GM23338 (cell line): ENCODE measurements at regions not wholly inside any gene's neighbourhood (a gene's known extent, or its start where the extent isn't known, plus 50 kb on each side); places are given as distances from the start of the nearest gene placed in this dataset.

Source experiments
- ATAC-seq: fragments of 200-7000 bp; cut with Tn5 transposase; 3 replicates; pipeline ENCODE4 v1.9.1; 2020
- DNase-seq: peaks from one replicate; pipeline ENCODE4 v3.0.0-alpha.2; 2015; ENCODE audit warnings: low spot score
- H2AFZ ChIP-seq: fragments of 200-600 bp; sonication (generic); 2 replicates; pipeline ENCODE4 v1.8.0; 2016; ENCODE audit warnings: antibody characterized with exemption, mild to moderate bottlenecking, moderate library complexity
- H3F3A ChIP-seq: fragments of 200-600 bp; sonication (generic); replicated peaks from 2 replicates; pipeline ENCODE4 v1.8.0; 2017; ENCODE audit warnings: antibody characterized with exemption, mixed run types, low read depth
- H3K27ac ChIP-seq: fragments of 200-600 bp; sonication (generic); 2 replicates; pipeline ENCODE4 v1.6.1; 2016; ENCODE audit warnings: low read depth
- H3K27me3 ChIP-seq: fragments of 200-600 bp; sonication (generic); 2 replicates; pipeline ENCODE4 v1.8.0; 2016; ENCODE audit warnings: mild to moderate bottlenecking, mixed run types, moderate library complexity; ENCODE audit not compliant: insufficient read depth
- H3K36me3 ChIP-seq: fragments of 200-600 bp; sonication (generic); 2 replicates; pipeline ENCODE4 v1.8.0; 2016; ENCODE audit warnings: mild to moderate bottlenecking; ENCODE audit not compliant: insufficient read depth
- H3K4me1 ChIP-seq: fragments of 200-600 bp; sonication (generic); 2 replicates; pipeline ENCODE4 v1.8.0; 2016; ENCODE audit warnings: mild to moderate bottlenecking, moderate library complexity; ENCODE audit not compliant: insufficient read depth
- H3K4me2 ChIP-seq: fragments of 200-600 bp; sonication (generic); 2 replicates; pipeline ENCODE4 v1.7.1; 2017; ENCODE audit warnings: mixed run types
- H3K4me3 ChIP-seq: fragments of 200-600 bp; sonication (generic); 2 replicates; pipeline ENCODE4 v1.6.1; 2016; ENCODE audit warnings: mixed run types
- H3K79me2 ChIP-seq: fragments of 200-600 bp; sonication (generic); replicated peaks from 2 replicates; pipeline ENCODE4 v1.8.0; 2017; ENCODE audit warnings: mild to moderate bottlenecking; ENCODE audit not compliant: insufficient read depth
- H3K9me2 ChIP-seq: fragments of 200-600 bp; sonication (generic); 2 replicates; pipeline ENCODE4 v1.8.0; 2017; ENCODE audit not compliant: insufficient read depth
- H4K20me1 ChIP-seq: fragments of 200-600 bp; sonication (generic); replicated peaks from 2 replicates; pipeline ENCODE4 v1.8.0; 2017; ENCODE audit warnings: mild to moderate bottlenecking; ENCODE audit not compliant: insufficient read depth
- H3K27ac Mint-ChIP-seq: 2 replicates; pipeline ENCODE4 v1.8.0; 2020; ENCODE audit warnings: inconsistent platforms, mild to moderate bottlenecking, moderate library complexity, mixed read lengths
- H3K27me3 Mint-ChIP-seq: 3 replicates; pipeline ENCODE4 v1.8.0; 2022; ENCODE audit warnings: low read depth, mild to moderate bottlenecking, moderate library complexity, mixed read lengths, inconsistent platforms; ENCODE audit not compliant: insufficient read depth, poor library complexity
- H3K36me3 Mint-ChIP-seq: 3 replicates; pipeline ENCODE4 v1.8.0; 2021; ENCODE audit warnings: low read depth, mild to moderate bottlenecking, inconsistent platforms, moderate library complexity, mixed read lengths
- H3K4me1 Mint-ChIP-seq: 3 replicates; pipeline ENCODE4 v1.8.0; 2020; ENCODE audit warnings: mild to moderate bottlenecking, inconsistent platforms, mixed read lengths
- H3K4me3 Mint-ChIP-seq: 3 replicates; pipeline ENCODE4 v1.8.0; 2021; ENCODE audit warnings: moderate library complexity, mild to moderate bottlenecking, inconsistent platforms, mixed read lengths
- H3K9me3 Mint-ChIP-seq: 3 replicates; pipeline ENCODE4 v1.8.0; 2020; ENCODE audit warnings: moderate library complexity, mild to moderate bottlenecking, inconsistent platforms, mixed read lengths
- ETS1 ChIP-seq: IDR thresholded peaks from 2 replicates; pipeline ENCODE4 v1.6.1; 2016; ENCODE audit warnings: antibody characterized with exemption
- EZH2phosphoT487 ChIP-seq: fragments of 200-600 bp; sonication (generic); IDR thresholded peaks from one replicate; pipeline ENCODE4 v1.8.1; 2018; ENCODE audit warnings: antibody characterized with exemption; ENCODE audit not compliant: unreplicated experiment
- JUNB ChIP-seq: IDR thresholded peaks from one replicate; pipeline ENCODE4 v1.6.1; 2016; ENCODE audit warnings: antibody characterized with exemption; ENCODE audit not compliant: unreplicated experiment
- POLR2AphosphoS5 ChIP-seq: IDR thresholded peaks from 2 replicates; pipeline ENCODE4 v1.6.1; 2016; ENCODE audit warnings: antibody characterized with exemption, low read depth
- REST ChIP-seq: IDR thresholded peaks from one replicate; pipeline ENCODE4 v1.6.1; 2018; ENCODE audit warnings: antibody characterized with exemption; ENCODE audit not compliant: unreplicated experiment
- STAT1 ChIP-seq: IDR thresholded peaks from one replicate; pipeline ENCODE4 v1.6.1; 2016; ENCODE audit warnings: antibody characterized with exemption; ENCODE audit not compliant: unreplicated experiment
- ZNF114 ChIP-seq: fragments of 250-450 bp; sonication (Bioruptor Pico); IDR thresholded peaks from 2 replicates; pipeline ENCODE4 v1.5.0; 2020; ENCODE audit warnings: mild to moderate bottlenecking, moderate library complexity
- ZNF331 ChIP-seq: fragments of 250-450 bp; sonication (Bioruptor Pico); IDR thresholded peaks from 2 replicates; pipeline ENCODE4 v1.5.0; 2020; ENCODE audit warnings: low read depth, mild to moderate bottlenecking, moderate library complexity
- ZNF462 ChIP-seq: fragments of 250-450 bp; sonication (Bioruptor Pico); IDR thresholded peaks from 2 replicates; pipeline ENCODE4 v1.5.0; 2020; ENCODE audit warnings: mild to moderate bottlenecking, moderate library complexity

- Histone ChIP-seq H2AFZ (no peak overlapping the region), H3K27ac (no peak overlapping the region), H3K9me2 (no peaks in the 10 kb centered on the region), H3K36me3 (no peaks in the 10 kb centered on the region), H3F3A (no peaks in the 10 kb centered on the region), H3K4me2 (no peak overlapping the region), H3K79me2 (no peaks in the 10 kb centered on the region), H3K27me3 (no peaks in the 10 kb centered on the region), H4K20me1 (no peaks in the 10 kb centered on the region), H3K4me3 (no peak overlapping the region), H3K4me1 (no peaks in the 10 kb centered on the region)
- H3K27me3 Mint-ChIP-seq: no peaks in the 10 kb centered on the region
- DNase-seq: no peak
- ATAC-seq: no peak
- no peak overlapping the region for H3K4me3 Mint-ChIP-seq
- no peak overlapping the region for H3K27ac Mint-ChIP-seq
- H3K4me1 Mint-ChIP-seq: peaks cover 9% of the 10 kb centered on the region
- TF ChIP-seq ZNF462 (CRISPR knock-in tag) (no peak), ZNF331 (CRISPR knock-in tag) (no peak)
- H3K36me3 Mint-ChIP-seq: peaks cover 11% of the 10 kb centered on the region; the same call in 2 of the 3 replicates
- peaks cover 23% of the 10 kb centered on the region for H3K9me3 Mint-ChIP-seq
These were observed 235.8 kb upstream of the ASIC2 start for GRCh38 chr17:33528846-33529245.

GRCh38 chr17:33529816-33530215 lies 236.7 kb upstream of the ASIC2 start:
- H3K27ac Mint-ChIP-seq: no peak overlapping the region
- Histone ChIP-seq H3K27ac (no peak overlapping the region), H3K9me2 (no peaks in the 10 kb centered on the region), H3K4me3 (no peak overlapping the region), H3K4me1 (no peaks in the 10 kb centered on the region), H3K79me2 (no peaks in the 10 kb centered on the region), H3K4me2 (no peak overlapping the region), H3K36me3 (no peaks in the 10 kb centered on the region), H3F3A (no peaks in the 10 kb centered on the region), H2AFZ (no peak overlapping the region), H3K27me3 (no peaks in the 10 kb centered on the region), H4K20me1 (no peaks in the 10 kb centered on the region)
- H3K4me1 Mint-ChIP-seq: peaks cover 9% of the 10 kb centered on the region
- peaks cover 11% of the 10 kb centered on the region; the same call in 2 of the 3 replicates for H3K36me3 Mint-ChIP-seq
- H3K4me3 Mint-ChIP-seq: no peak overlapping the region
- H3K9me3 Mint-ChIP-seq: peaks cover 23% of the 10 kb centered on the region
- ATAC-seq: no peak
- no peak for DNase-seq
- H3K27me3 Mint-ChIP-seq: no peaks in the 10 kb centered on the region
- TF ChIP-seq ZNF331 (CRISPR knock-in tag): no peak
- no peak for TF ChIP-seq ETS1
- TF ChIP-seq POLR2AphosphoS5: no peak
- TF ChIP-seq REST: no peak
- TF ChIP-seq JUNB: no peak
- no peak for TF ChIP-seq ZNF114
- no peak for TF ChIP-seq EZH2phosphoT487
- TF ChIP-seq STAT1: no peak
